UCSD-AML1 (cell line): ENCODE measurements at regions not wholly inside any gene's neighbourhood (a gene's known extent, or its start where the extent isn't known, plus 50 kb on each side); places are given as distances from the start of the nearest gene placed in this dataset.

Experiments used
- DNase-seq: peaks from one replicate; lab custom pipeline; 2025; ENCODE audit not compliant: unreplicated experiment; lab: John Stamatoyannopoulos, UW

- DNase-seq, result no peak
These were observed 232.8 kb downstream of the GLRX3 start for GRCh38 chr10:130368761-130369560.

- DNase-seq, result no peak
These were observed 233.6 kb downstream of the GLRX3 start for GRCh38 chr10:130369645-130370381.

- no peak for DNase-seq
These were observed 234.5 kb downstream of the GLRX3 start for GRCh38 chr10:130370721-130371120.

GRCh38 chr10:130371156-130371555, 235.0 kb downstream of the GLRX3 start:
- DNase-seq, result no peak

GRCh38 chr10:130371666-130372065, 235.5 kb downstream of the GLRX3 start:
- DNase-seq, result no peak

GRCh38 chr10:130372222-130372621, 236.0 kb downstream of the GLRX3 start:
- no peak for DNase-seq

GRCh38 chr10:130372866-130373265, 236.7 kb downstream of the GLRX3 start:
- no peak for DNase-seq

- DNase-seq, result no peak
These were observed 241.9 kb downstream of the GLRX3 start for GRCh38 chr10:130377986-130378540.

- no peak for DNase-seq
These were observed 242.6 kb downstream of the GLRX3 start for GRCh38 chr10:130378556-130379400.

GRCh38 chr10:130380056-130380455, 243.9 kb downstream of the GLRX3 start:
- DNase-seq, result no peak

GRCh38 chr10:130382031-130382430, 245.8 kb downstream of the GLRX3 start:
- DNase-seq, result no peak

- no peak for DNase-seq
These were observed 251.9 kb downstream of the GLRX3 start for GRCh38 chr10:130387936-130388580.

GRCh38 chr10:130388746-130389145, 252.6 kb downstream of the GLRX3 start:
- DNase-seq, result no peak

GRCh38 chr10:130389906-130390305, 253.7 kb downstream of the GLRX3 start:
- DNase-seq, result no peak

- no peak for DNase-seq
These were observed 255.8 kb downstream of the GLRX3 start for GRCh38 chr10:130392031-130392430.

- DNase-seq, result no peak
These were observed 257.2 kb downstream of the GLRX3 start for GRCh38 chr10:130393342-130393741.

GRCh38 chr10:130394832-130395231, 258.6 kb downstream of the GLRX3 start:
- no peak for DNase-seq

GRCh38 chr10:130395248-130395936, 259.2 kb downstream of the GLRX3 start:
- no peak for DNase-seq

GRCh38 chr10:130396044-130396443, 259.9 kb downstream of the GLRX3 start:
- DNase-seq, result no peak
